ENCODE measurements at regions not wholly inside any gene's neighbourhood (a gene's known extent, or its start where the extent isn't known, plus 50 kb on each side); places are given as distances from the start of the nearest gene placed in this dataset.

DNA sequence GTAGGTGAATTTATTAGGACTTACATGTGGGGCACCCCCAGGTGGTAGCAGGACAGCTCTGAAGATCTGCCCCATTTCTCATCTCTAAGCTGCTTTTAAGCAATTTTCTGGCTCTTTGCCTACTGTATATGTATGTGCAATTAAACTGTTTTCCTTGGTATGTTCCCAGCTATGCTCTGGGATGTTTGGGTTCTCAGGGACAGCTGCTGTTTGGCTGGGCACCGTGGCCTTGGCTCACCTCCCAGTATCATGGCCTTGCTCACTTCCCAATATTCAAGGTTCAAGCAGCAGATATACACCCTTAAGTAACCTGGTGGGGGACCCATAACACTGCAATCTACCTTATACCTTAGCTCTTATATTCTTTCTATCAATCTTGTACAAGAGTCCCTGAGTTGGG lies 53.7 kb upstream of the KITLG start:
- no peak for DNase-seq (ENCODE audit: low spot score)

DNA sequence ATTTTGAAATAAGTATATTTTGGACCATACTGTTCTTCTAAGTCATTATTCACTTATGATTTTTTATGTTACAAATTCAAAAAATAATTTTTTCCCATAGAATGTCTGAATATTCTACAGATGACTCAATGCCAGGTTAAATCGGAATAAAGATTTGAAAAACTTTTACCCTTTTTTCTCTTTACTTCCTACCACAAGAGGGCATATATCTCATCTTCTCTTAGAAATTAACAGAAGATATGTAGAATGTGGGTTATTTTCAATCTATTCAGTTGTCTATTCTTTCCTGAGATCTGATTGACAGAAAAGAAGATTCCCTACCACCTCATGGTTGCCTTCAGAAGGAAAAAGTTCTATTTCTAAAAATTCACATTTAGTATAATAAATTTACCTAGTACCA lies 53.0 kb upstream of the KITLG start:
- DNase-seq (ENCODE audit: low spot score): peak; percentile 21

DNA sequence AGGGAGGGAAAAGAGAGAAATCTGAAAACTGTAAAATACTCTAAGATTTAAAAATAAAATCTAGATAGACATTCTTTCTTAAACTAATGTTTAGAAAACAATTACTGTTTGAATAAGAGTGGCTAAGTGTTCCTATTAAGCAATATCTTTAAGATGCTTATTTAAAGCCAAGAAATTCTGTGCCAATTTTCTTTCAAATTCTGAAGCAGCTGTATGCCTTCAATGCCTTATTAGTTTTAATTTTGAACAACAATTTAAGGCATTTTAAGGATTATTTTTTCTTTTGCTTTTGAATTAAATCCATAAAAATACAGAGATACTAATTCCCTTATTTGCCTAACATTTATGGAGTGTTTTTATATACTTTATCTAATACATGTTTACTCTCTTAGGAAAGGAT lies 50.3 kb upstream of the KITLG start:
- no peak for DNase-seq (ENCODE audit: low spot score)
